GM12891 (cell line): ENCODE measurements at regions not wholly inside any gene's neighbourhood (a gene's known extent, or its start where the extent isn't known, plus 50 kb on each side); places are given as distances from the start of the nearest gene placed in this dataset.
A peak's percentile ranks its signal among the peaks of the same experiment; 100 is the strongest.
"Not testable (repeated sequence)": the region's sequence is repeated elsewhere in the genome, so short reads cannot be mapped to it uniquely, and the experiment has no call there.

Source experiments
- DNase-seq: peaks from one replicate; pipeline ENCODE4 v3.0.0; 2011; ENCODE audit warnings: low spot score; ENCODE audit not compliant: insufficient read length
- FAIRE-seq: peaks from 2 replicates; lab custom pipeline; 2011; peaks lifted over from hg19 to GRCh38; lab: Jason Lieb, UNC
- PAX5 ChIP-seq: IDR thresholded peaks from 2 replicates; pipeline ENCODE4 v1.6.1; 2011; ENCODE audit warnings: low read length, moderate library complexity, mild to moderate bottlenecking; ENCODE audit not compliant: insufficient read depth, severe bottlenecking
- POLR2A ChIP-seq: IDR thresholded peaks from 2 replicates; pipeline ENCODE4 v1.6.1; 2011; ENCODE audit warnings: low read depth, low read length, control low read depth
- POLR2AphosphoS5 ChIP-seq: IDR thresholded peaks from 2 replicates; pipeline ENCODE4 v1.6.1; 2011; ENCODE audit warnings: low read depth, low read length, control low read depth
- POU2F2 ChIP-seq: IDR thresholded peaks from 2 replicates; pipeline ENCODE4 v1.6.1; 2011; ENCODE audit warnings: low read depth, mild to moderate bottlenecking, control low read depth, low read length, moderate library complexity
- SPI1 ChIP-seq: IDR thresholded peaks from 2 replicates; pipeline ENCODE4 v1.6.1; 2011; ENCODE audit warnings: low read depth, low read length, control low read depth
- TAF1 ChIP-seq: IDR thresholded peaks from 2 replicates; pipeline ENCODE4 v1.6.1; 2011; ENCODE audit warnings: low read depth, low read length, control low read depth

DNA sequence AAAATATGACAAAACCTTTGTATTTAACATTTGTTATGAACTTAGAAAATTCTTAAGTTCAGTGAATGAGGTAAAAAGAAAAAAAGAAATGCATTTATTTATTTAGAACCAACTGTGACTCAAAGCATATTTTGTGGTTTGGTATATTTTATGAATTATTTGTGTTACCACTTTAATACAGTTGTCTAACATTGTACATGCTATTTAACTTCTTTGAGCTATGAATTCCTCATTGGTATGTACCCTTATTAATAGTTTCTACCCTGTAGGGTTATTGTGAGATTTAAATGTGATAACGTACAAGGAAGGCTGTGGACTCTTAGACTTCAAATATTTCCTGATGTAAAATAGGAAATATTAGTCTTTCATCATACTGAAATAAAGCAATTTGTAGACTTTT lies 162.6 kb downstream of the MMUT start:
- no peak for FAIRE-seq
- no peak for DNase-seq
- TF ChIP-seq TAF1: no peak
- no peak for TF ChIP-seq SPI1
- TF ChIP-seq PAX5: no peak
- TF ChIP-seq POLR2A: no peak
- no peak for TF ChIP-seq POU2F2
- TF ChIP-seq POLR2AphosphoS5: no peak

DNA sequence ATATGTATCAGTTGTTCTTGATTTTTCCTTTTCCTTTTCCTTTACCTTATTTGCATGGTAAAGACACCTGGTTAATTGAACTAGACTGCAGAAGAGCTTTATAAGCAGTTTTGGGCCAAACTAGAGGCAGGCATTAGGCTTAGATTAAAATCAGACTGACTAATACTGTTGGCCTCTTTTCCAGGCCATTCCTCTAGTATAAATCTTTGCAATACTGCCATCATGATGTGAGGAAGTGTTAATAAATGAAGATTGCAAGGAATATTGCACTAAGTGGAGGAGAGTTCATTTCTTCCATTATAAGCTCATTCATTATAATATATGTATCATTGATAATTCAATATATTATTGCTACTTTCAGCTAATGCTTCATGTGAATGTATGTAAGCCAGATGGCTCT lies 163.8 kb downstream of the MMUT start:
- FAIRE-seq (no peak), DNase-seq (no peak)
- no peak for TF ChIP-seq POLR2AphosphoS5
- no peak for TF ChIP-seq POU2F2
- no peak for TF ChIP-seq PAX5
- TF ChIP-seq SPI1: no peak
- TF ChIP-seq TAF1: no peak
- TF ChIP-seq POLR2A: no peak

DNA sequence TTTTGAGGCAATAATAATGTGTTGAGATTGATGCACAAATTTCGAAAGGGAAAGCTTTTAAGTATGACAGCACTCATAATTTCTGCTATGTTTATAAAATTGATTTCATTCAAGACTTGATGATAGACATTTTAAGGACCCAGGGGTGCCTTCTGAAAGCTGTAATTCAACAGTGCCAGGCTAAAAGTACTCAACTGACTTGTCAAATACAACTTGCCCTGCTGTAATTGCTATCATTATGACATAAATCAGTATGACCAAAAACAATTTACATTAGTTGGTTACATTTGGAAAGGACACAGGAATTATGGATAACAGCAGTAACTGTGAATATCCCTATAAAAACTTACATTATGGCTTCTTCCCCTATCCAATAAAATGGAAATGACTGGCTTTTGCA lies 178.9 kb downstream of the MMUT start:
- FAIRE-seq: no peak
- no peak for DNase-seq
- TF ChIP-seq POLR2AphosphoS5: no peak
- no peak for TF ChIP-seq PAX5
- no peak for TF ChIP-seq SPI1
- TF ChIP-seq POU2F2: no peak
- TF ChIP-seq POLR2A: no peak
- TF ChIP-seq TAF1: no peak

DNA sequence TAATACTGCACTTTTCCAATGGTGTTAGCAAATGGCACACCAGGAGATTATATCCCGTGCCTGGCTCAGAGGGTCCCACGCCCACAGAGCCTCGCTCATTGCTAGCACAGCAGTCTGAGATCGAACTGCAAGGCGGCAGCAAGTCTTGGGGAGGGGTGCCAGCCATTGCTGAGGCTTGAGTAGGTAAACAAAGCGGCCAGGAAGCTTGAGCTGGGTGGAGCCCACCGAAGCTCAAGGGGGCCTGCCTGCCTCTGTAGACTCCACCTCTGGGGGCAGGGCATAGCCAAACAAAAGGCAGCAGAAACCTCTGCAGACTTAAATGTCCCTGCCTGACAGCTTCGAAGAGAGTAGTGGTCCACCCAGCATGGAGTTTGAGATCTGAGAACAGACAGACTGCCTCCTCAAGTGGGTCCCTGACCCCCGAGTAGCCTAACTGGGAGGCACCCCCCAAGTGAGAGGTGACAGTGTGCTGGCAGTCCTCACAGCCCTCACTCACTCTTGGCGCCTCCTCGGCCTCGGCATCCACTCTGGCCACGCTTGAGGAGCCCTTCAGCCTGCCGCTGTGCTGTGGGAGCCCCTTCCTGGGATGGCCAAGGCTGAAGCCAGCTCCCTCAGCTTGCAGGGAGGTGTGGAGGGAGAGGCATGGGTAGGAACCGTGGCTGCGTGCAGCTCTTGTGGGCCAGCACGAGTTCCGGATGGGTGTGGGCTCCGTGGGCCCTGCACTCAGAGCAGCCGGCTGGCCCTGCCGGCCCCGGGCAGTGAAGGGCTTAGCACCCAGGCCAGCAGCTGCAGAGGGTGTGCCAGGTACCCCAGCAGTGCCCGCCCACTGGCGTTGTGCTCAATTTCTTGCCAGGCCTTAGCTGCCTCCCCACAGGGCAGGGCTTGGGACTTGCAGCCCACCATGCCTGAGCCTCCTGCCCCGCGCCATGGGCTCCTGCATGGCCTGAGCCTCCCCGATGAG lies 188.0 kb downstream of the MMUT start:
- not testable (repeated sequence) for DNase-seq, FAIRE-seq

DNA sequence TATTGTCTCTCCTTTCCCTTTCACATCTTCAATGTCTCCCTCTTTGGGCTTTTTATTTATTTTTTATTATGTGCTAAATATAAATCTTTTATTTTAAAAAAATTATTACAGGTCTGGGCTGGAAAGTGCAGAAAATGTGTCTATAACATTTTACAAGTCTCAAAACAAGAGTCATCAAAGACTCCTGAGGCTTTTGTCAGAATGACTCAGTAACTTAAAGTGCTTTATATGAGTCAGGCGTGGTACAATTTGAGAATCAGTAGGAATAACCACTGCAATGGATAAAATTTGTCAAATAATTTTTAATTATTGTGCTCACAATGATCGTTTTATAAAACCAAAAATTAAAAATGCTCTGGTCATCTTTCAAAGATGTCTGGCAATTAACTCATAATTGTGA lies 193.9 kb downstream of the MMUT start:
- DNase-seq: no peak
- TF ChIP-seq TAF1 (no peak), SPI1 (no peak), POLR2A (no peak), POLR2AphosphoS5 (no peak), PAX5 (no peak)

DNA sequence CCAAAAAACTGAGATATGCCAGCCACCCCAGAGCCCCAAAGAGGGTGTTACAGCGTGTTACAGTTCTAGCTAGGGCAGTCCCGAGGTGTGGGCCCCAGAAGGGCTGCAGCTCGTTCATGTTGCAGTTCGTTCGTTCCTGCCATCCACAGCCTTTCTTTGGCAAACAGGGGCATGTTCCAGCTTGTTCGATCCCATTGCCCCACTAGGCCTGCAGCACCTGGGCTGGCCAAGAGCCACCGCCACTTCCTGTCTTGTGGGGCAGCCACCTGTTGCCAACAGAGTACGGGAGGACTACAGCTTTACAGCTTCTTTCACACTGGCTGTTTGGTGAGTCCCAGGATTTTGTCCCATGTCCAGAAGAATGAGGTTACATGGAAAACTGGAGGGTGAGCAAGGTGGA lies 198.1 kb downstream of the MMUT start:
- FAIRE-seq: no peak
- no peak for DNase-seq
- TF ChIP-seq TAF1: no peak
- no peak for TF ChIP-seq POLR2AphosphoS5
- TF ChIP-seq SPI1: no peak
- no peak for TF ChIP-seq POLR2A
- no peak for TF ChIP-seq POU2F2
- no peak for TF ChIP-seq PAX5

More for the DNA sequence above, 193.9 kb downstream of the MMUT start:
- FAIRE-seq: no peak

DNA sequence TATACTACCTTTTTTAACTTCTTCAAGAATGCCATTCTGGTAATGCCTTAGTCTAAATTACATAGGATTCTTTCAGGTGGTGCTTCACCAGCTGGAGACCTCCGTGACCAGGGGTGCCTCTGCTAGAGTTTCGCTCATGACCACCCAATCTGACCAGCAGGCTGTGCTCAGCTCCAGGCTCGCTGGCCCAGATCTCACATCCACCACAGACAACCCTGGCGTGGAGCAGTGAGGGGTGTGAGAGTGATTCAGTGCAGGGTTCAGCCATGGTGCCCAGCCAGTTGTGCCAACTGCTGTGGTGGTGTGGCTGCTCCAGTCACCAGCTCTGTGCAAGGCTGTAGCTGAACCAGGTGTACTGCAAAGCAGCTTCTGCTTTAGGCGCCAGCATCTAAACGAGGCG lies 198.6 kb downstream of the MMUT start:
- FAIRE-seq: no peak
- TF ChIP-seq PAX5 (no peak), SPI1 (no peak), POLR2A (no peak), POLR2AphosphoS5 (no peak), TAF1 (no peak), POU2F2 (no peak)

DNA sequence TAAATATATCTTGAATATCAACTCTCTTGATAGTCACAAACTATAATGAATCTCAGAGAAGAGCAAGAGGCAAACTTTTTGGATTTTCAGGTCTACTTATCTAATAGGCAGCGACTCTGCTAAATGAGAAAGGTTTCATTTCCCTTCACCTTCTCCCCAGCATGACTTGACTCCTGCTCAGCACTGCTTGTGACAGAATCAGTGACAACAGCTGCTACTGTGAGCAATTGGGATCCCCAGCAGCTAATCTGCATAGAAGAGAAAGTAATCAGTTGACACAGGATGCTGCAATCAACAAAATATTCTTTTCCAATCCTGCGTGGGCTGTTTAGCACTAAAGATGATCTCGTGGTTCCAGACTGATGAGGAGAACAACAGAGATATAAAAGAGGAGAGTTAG lies 205.5 kb downstream of the MMUT start:
- FAIRE-seq: no peak
- TF ChIP-seq SPI1 (0 out of 2 replicates have a peak, but pooled peaks have one; percentile 4), PAX5 (no peak)
- no peak for DNase-seq

More for the DNA sequence above, 198.6 kb downstream of the MMUT start:
- no peak for DNase-seq

DNA sequence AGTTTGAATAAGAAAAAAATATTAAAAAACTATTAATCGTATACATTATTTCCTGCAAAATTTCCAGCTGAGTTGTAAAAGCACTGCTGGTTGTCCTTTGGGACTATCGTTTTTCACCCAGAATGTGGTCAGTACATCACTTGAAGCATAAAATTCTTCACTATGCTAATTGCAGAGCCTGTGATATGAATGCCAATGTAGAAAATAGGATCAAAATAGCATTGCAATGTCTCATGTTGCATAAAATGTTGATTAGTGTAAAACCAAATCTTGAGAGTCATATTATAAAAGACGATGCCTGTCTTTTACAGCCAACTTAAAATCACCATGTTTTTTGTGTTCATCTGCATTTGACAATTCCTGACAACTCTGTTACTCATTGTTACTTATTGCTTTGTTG lies 207.7 kb downstream of the MMUT start:
- TF ChIP-seq POLR2AphosphoS5 (no peak), TAF1 (no peak), POLR2A (no peak), POU2F2 (no peak), SPI1 (no peak), PAX5 (no peak)
- no peak for FAIRE-seq
- no peak for DNase-seq

DNA sequence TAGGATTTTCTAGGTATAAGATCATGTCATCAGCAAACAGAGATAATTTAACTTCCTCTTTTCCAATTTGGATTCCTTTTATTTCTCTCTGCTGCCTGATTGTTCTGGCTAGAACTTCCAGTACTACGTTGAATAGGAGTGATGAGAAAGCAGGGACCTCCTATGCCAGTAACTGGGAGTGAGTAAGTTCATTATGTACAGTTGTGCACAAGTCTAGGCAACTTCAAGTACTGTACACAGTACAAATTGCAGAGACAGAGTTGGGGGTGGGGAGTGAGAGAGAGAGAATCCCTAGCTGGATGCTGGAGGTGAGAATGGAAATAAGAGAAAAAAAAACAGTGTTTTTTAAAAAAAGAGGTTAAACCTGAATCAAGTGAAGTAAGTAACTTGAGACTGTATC lies 210.2 kb downstream of the MMUT start:
- no peak for FAIRE-seq
- TF ChIP-seq PAX5 (no peak), TAF1 (no peak), SPI1 (no peak), POU2F2 (no peak), POLR2AphosphoS5 (no peak), POLR2A (no peak)
- no peak for DNase-seq
